ENCODE measurements at regions not wholly inside any gene's neighbourhood (a gene's known extent, or its start where the extent isn't known, plus 50 kb on each side); places are given as distances from the start of the nearest gene placed in this dataset.
"Not testable (repeated sequence)": the region's sequence is repeated elsewhere in the genome, so short reads cannot be mapped to it uniquely, and the experiment has no call there.

- TF ChIP-seq, protein P1, sequence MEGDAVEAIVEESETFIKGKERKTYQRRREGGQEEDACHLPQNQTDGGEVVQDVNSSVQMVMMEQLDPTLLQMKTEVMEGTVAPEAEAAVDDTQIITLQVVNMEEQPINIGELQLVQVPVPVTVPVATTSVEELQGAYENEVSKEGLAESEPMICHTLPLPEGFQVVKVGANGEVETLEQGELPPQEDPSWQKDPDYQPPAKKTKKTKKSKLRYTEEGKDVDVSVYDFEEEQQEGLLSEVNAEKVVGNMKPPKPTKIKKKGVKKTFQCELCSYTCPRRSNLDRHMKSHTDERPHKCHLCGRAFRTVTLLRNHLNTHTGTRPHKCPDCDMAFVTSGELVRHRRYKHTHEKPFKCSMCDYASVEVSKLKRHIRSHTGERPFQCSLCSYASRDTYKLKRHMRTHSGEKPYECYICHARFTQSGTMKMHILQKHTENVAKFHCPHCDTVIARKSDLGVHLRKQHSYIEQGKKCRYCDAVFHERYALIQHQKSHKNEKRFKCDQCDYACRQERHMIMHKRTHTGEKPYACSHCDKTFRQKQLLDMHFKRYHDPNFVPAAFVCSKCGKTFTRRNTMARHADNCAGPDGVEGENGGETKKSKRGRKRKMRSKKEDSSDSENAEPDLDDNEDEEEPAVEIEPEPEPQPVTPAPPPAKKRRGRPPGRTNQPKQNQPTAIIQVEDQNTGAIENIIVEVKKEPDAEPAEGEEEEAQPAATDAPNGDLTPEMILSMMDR (IDR thresholded peaks at IDR 0.05), result not testable (repeated sequence)
- TF ChIP-seq POLR2A (IDR thresholded peaks at IDR 0.05), result not testable (repeated sequence)
Observed at GRCh38 chr20:29891555-29891954, 1365.9 kb upstream of the DEFB115 start.
